ENCODE measurements at regions not wholly inside any gene's neighbourhood (a gene's known extent, or its start where the extent isn't known, plus 50 kb on each side); places are given as distances from the start of the nearest gene placed in this dataset.

DNA sequence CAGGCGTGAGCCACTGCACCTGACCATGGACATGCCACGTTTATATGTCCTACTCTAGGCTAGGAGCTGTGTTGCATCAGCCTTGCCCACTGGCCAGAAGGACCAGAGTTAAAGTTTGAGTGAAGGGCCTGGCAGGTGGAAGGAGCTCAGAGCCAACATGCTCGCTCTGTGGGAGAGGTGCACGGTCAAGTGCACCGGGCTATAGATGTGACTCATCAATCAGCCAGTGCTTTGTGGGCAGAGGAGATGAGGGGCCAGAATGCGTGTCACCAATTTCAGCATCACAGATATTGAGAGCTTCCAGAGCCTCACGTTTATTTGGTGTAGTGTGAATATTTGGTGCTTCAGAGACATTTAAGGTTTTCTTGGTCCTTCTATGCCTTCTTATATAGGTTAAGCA, 137.3 kb upstream of the KBTBD8 start (continued):
- TF ChIP-seq ZFX (IDR thresholded peaks at IDR 0.05), result no peak
- no peak for TF ChIP-seq YY1 (IDR thresholded peaks at IDR 0.05; ENCODE audit: extremely low read depth, insufficient replicate concordance, low read depth, low read length)
- no peak for TF ChIP-seq CBX3 (IDR thresholded peaks at IDR 0.05; ENCODE audit: low read depth)
- TF ChIP-seq POLR2AphosphoS5 (IDR thresholded peaks at IDR 0.05; ENCODE audit: low read depth, low read length), result no peak
- no peak for TF ChIP-seq SRF (IDR thresholded peaks at IDR 0.05; ENCODE audit: low read depth)
- no peak for TF ChIP-seq EZH2phosphoT487 (IDR thresholded peaks at IDR 0.05; ENCODE audit: borderline replicate concordance)
- no peak for TF ChIP-seq EGR1 (IDR thresholded peaks at IDR 0.05; ENCODE audit: low read depth)
- TF ChIP-seq SP1 (IDR thresholded peaks at IDR 0.05; ENCODE audit: low read depth), result no peak
- TF ChIP-seq ELF1 (IDR thresholded peaks at IDR 0.05; ENCODE audit: borderline replicate concordance, low read depth), result no peak
- no peak for TF ChIP-seq CEBPB (IDR thresholded peaks at IDR 0.05; ENCODE audit: low read depth)
- TF ChIP-seq JUND (IDR thresholded peaks at IDR 0.05), result no peak

DNA sequence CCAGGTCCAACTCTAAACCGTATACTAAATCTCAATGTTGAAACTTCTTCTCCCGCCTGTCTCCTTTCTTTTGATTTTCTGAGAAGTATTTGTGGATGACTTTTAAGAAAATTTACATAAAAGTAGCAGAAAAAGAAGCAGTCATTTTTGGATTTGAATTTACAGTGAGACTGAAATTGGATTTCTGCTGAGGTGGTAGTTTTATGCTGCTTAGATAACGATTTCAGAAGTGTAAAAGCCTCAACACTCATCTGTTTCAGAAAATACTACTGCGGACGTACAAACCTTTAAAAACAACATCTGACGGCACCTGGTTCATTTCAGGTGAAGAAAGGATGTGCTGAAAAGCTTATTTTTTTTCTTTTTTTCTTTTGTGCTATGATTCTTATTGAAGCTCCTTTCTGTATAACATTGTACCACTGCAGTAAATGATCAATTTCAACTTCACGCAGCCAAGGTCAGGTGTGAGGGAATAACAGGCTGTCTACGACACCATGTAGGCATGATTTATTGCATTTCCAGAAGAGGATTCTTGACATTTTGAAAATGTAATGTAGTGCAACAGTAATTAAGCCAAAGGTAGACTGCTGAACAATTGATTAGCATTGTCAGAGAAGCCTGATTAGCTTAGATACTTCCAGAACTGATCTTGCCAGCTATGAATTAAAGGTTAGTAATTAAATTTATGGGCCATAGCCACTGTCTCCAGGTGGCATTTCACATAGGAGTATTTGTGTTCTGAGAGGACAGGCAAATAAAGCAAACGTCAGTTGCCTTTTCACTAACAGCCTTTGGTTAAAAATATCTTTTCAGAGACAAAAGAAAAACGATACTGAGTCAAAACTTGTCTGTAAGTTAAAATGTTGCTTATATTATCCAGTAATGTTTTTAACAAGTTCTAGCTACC, 134.6 kb upstream of the KBTBD8 start:
- Histone ChIP-seq H3K4me3 (replicated peaks in 1 of 2; ENCODE audit: low read depth in 1 of 2, low read length in 2 of 2) (no peak overlapping the region), H3K9ac (ENCODE audit: low read length) (no peak overlapping the region), H3K27me3 (ENCODE audit: insufficient read depth, low read length) (peaks cover 6% of the 10 kb centered on the region), H3K4me1 (ENCODE audit: control insufficient read depth in 1 of 2, insufficient read depth in 2 of 2, low read length in 2 of 2) (no peaks in the 10 kb centered on the region), H3K4me2 (ENCODE audit: low read length) (no peak overlapping the region), H3K9me3 (ENCODE audit: control insufficient read depth in 1 of 2, insufficient read depth in 1 of 2, low read depth in 1 of 2, low read length in 2 of 2) (no peaks in the 10 kb centered on the region), H3K79me2 (ENCODE audit: insufficient read depth, low read length) (no peaks in the 10 kb centered on the region), H2AFZ (ENCODE audit: low read depth, low read length, poor library complexity, severe bottlenecking) (no peak overlapping the region), H3K36me3 (ENCODE audit: control insufficient read depth in 1 of 2, insufficient read depth in 2 of 2, low read length in 2 of 2) (no peaks in the 10 kb centered on the region), H3K27ac (ENCODE audit: low read depth, low read length) (no peak overlapping the region), H3K9me2 (ENCODE audit: insufficient read depth) (no peaks in the 10 kb centered on the region), H4K20me1 (ENCODE audit: insufficient read depth) (no peaks in the 10 kb centered on the region)
- DNase-seq (ENCODE audit: low read depth, low spot score), result no peak
- ChIA-PET RAD21 (ENCODE audit: low non-redundant PET in 1 of 2, low total read pairs in 2 of 2, uncharacterized antibody in 2 of 2, unreplicated experiment in 2 of 2) (no interaction called here), POLR2A (no interaction called here), CTCF (no interaction called here)
- intact Hi-C loops (cut with micrococcal nuclease), result no loop called here
- TF ChIP-seq POLR2A (IDR thresholded peaks at IDR 0.05; ENCODE audit: borderline replicate concordance, extremely low read depth, insufficient read depth, insufficient read length), result no peak
- TF ChIP-seq, protein P1, sequence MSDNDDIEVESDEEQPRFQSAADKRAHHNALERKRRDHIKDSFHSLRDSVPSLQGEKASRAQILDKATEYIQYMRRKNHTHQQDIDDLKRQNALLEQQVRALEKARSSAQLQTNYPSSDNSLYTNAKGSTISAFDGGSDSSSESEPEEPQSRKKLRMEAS (IDR thresholded peaks at IDR 0.05), result no peak
- TF ChIP-seq FOSL1 (IDR thresholded peaks at IDR 0.05; ENCODE audit: low read depth), result no peak
- no peak for TF ChIP-seq TCF7L2 (IDR thresholded peaks at IDR 0.05; ENCODE audit: borderline replicate concordance, extremely low read depth, insufficient read depth, insufficient read length)
- TF ChIP-seq YY1 (IDR thresholded peaks at IDR 0.05; ENCODE audit: extremely low read depth, insufficient replicate concordance, low read depth, low read length), result no peak
- no TSS peak for BruUV-seq (replicated peaks)
- no peak for ATAC-seq

Data from HCT116 (cell line).